GM08714 (cell line): ENCODE measurements at regions not wholly inside any gene's neighbourhood (a gene's known extent, or its start where the extent isn't known, plus 50 kb on each side); places are given as distances from the start of the nearest gene placed in this dataset.
A peak's percentile ranks its signal among the peaks of the same experiment; 100 is the strongest.
"Not testable (repeated sequence)": the region's sequence is repeated elsewhere in the genome, so short reads cannot be mapped to it uniquely, and the experiment has no call there.

ENCODE experiments used
- H3K4me3 ChIP-seq: fragments of 200-500 bp; sonication (Bioruptor generic); 2 replicates; pipeline ENCODE4 v1.5.1; 2014; ENCODE audit warnings: mild to moderate bottlenecking, low read length, inconsistent platforms
- ZNF274 ChIP-seq: IDR thresholded peaks from 2 replicates; pipeline ENCODE4 v1.6.1; 2012; ENCODE audit warnings: mild to moderate bottlenecking, low read depth, low read length

DNA sequence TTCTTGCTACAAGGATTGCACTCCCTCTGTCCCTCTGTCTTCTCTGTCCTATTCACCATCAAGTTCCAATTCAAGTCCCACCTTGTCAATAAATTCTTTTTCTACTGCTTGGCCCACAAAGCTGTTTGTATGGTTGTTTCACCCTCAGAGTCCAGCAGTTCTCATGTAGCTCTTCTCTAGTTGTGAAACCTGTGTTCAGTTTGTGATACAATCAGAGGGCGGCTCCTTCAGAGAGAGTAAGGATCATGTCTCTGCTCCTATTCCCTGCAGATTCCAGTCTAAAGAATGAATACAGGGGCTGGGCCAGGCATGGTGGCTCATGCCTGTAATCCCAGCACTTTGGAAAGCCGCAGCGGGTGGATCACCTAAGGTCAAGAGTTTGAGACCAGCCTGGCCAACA, 126.6 kb upstream of the BET1 start:
- no peak for TF ChIP-seq ZNF274
- no peak overlapping the region for H3K4me3 ChIP-seq

DNA sequence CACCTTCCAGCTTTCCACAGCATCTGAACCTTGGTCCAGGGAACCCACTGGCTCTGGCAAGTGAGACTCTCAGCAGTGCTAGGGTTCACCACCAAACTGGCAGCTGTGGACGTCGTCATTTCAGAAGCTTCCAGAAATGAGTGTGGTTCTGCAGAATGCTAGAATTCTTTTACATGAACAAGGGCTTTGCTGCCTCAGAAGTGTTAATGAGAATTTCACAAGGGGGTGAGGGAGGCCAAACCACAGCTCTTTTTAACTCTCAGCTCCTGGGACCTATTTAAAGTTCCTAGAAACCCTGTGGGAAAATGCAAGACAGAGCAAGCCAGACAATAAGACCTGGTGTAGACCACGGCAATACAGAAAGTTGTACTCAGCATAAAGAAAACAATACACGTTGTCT, 129.3 kb upstream of the BET1 start:
- TF ChIP-seq ZNF274: no peak
- H3K4me3 ChIP-seq: no peak overlapping the region

DNA sequence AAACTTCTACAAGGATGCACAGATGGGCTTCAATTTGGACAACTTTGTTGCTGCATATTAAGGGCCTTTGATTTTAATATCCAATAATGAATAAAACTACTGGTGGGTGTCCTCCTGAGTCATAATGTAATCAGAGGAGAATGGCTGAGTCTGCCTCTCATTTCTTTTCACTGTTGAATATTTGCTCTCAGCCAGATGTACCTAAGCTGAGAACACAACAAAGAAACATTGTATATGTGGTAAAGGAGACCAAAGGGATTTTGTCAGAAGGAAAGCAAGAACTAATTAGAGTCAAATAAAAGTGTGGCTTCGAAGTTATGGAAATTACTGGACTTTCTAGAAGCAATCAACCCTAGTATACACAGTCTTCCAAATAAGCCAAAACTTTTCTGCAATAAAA, 131.0 kb upstream of the BET1 start:
- no peak overlapping the region for H3K4me3 ChIP-seq

DNA sequence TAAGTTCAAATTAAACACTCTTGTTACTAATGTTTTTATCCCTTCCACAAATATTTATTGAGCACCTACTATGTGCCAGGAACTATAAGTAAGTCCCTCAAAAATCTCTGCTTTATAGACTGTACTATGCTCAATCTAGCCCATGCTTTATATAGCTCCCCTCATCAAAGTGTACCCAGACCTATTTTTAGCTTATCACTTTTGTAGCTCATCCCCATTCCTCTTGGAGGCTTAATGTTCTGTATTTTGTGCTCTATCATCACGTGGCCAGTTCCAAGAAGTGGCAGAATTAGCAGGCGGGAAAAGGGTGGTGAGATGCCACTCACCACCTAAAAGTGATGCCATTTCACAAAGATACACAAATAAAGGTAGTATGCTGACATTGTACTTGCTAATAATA, 138.1 kb upstream of the BET1 start:
- H3K4me3 ChIP-seq: no peak overlapping the region
- TF ChIP-seq ZNF274: no peak

More for the DNA sequence above, 131.0 kb upstream of the BET1 start:
- TF ChIP-seq ZNF274: no peak

DNA sequence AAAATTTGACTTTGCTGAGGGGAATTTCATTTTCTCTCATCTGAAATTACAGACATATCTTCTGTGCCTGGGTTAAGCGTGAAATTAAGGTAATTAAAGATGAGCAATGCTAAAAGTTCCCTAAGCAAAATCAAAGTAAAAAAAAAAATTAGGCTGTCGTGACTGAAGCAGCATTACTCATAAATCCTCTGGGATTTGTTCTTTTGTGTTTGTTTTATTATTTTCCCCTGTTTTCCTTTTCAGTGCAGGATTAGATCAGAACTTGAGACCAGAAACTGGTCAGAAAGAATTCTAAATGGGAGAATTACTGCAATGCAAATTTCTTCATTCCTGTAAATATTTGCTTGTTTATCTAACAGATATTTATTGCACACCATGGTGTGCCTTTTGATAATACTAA, 141.4 kb upstream of the BET1 start:
- H3K4me3 ChIP-seq: no peak overlapping the region
- TF ChIP-seq ZNF274: no peak

DNA sequence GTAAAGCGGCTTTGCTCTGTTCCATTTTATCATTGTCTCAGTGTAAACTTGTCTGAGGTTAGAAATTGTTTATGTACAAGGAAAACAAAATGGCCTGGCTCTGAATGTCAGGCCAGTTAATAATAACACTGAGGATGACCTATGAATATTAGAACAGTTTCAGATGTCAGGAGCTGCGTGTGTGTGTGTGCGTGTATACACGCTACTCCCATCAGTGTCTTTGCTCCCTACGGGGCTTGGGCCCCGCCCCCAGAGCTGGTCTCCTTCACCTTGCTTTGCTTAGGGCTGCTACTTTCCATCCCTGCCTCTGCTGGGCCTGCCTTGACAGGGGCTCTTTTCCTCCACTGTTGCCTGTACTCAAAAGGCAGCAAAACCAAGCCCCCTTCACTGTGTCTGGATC, 142.3 kb upstream of the BET1 start:
- no peak overlapping the region for H3K4me3 ChIP-seq
- no peak for TF ChIP-seq ZNF274

DNA sequence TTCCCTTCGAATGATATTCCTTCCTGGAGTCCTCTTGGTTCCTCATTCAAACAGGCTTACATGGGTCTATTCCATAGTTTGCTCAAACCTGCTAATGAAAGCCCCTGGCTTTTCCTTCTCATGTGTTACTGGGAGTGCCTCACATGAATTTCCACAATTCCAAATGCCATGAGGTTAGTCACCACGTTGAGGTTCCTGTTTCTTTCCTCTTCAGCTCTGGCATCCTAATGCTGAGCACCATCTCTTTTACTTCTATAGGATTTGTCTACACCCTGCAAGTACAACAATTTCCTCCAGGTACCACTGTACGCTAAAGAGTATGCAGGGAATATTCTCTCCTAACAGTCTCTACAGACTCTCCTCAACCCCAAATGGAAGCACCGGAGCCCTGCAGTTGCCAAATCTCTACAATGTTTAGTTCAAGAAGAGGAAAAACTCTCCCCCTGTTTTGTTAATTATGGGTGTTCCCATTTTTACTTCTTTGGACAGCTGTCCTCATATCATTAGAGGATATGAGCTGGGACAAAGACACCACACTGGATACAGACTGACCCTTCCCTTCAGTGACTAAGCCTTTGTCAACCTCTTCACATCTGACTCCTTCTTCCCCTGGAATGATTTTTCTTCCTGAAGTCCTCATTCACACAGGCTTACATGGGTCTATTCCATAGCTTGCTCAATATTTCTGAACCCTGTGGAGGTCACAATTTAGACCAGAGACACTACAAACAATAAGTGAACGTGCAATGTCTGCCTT, 145.8 kb upstream of the BET1 start:
- no peak overlapping the region for H3K4me3 ChIP-seq
- no peak for TF ChIP-seq ZNF274

DNA sequence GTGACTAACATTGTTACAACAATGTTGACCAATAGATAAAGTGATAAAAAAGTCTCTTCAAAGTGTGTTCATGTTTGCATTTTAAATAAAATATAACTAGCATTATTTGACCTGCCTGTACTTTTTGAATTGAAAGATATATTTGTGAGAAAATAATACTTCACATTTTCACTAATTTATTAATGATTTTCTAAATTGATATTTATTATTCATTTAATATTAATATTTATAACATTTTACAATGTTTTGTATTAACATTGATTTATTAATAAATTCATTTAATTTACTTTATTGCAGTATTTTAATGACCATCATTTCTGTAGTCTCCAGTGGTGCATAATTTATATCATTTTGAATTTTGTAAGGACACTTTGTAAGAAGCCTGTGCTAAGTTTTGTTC, 150.0 kb upstream of the BET1 start:
- H3K4me3 ChIP-seq: no peak overlapping the region
- TF ChIP-seq ZNF274: no peak

DNA sequence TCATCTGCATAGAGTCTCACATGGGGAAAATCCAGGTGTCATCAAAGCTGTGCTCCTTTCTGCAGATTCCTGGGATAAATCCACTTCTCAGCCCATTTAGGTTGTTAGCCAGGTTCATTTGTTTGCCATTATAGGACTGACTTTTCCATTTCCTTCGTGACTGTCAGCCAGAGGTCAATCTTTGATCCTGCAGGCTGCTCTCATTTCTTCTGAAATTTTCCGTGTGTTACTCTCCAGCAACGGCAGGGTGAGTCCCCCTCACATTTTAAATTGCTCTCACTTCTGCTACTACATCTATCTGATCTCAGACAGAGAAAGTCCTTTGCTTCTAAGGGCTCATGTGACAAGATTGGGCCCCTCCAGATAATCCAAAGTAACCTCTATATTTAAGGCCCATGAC, 150.7 kb upstream of the BET1 start:
- H3K4me3 ChIP-seq: no peak overlapping the region
- TF ChIP-seq ZNF274: no peak

DNA sequence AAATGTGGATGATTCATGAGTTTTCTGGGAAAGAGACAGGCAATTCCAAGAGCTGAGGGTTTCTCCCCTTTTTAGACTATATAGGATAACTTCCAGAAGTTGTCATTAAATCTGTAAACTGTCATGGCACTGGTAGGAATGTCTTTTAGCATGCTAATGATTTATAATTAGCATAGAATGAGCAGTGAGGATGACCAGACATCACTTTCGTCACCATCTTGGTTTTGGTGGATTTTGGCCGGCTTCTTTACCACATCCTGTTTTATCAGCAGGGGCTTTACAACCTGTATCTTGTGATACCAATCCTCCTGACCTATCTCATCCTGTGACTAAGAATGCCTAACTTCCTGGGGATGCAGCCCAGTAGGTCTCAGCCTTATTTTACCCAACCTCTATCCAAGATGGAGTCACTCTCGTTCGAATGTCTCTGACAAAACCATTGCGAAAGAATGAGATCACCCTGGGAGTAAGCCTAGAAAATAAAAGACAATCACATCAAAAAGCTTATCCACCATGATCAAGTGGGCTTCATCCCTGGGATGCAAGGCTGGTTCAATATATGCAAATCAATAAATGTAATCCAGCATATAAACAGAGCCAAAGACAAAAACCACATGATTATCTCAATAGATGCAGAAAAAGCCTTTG, 153.6 kb upstream of the BET1 start:
- not testable (repeated sequence) for H3K4me3 ChIP-seq

DNA sequence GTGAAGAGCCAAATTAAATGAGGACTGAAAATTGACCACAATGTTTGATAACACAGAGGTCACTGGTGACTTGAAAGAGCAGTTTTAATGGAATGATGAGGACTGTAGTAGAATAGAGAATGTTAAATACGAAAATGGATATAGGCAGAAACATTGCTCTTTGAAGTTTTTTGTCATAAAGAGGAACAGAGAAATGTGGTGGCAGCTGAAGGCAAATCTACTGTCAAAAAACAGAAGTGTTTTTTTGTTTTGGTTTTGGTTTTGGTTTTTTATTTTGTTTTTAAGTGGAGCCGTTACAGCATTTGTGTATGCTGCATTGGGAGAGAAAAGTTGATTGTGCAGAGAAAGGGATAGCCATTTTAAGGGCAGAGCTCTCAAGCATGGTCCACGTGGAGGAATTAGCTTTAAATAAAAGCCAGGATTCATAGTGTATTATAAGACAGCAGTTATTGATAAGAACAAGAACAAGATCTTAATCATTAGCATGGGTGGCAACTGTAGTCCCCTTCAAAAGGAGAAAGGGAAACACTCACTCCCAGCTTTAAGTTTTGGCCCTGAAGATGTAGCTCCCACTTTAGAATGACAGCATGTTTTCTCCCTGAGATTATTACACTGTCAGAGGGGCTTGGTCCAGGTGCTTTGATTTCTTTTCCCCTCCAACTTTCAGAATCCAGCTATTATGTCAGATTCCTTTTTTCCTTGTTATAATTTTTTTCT, 156.7 kb upstream of the BET1 start:
- no peak for TF ChIP-seq ZNF274
- H3K4me3 ChIP-seq: peak overlapping the region; percentile 45; the same call in 1 of the 2 replicates

DNA sequence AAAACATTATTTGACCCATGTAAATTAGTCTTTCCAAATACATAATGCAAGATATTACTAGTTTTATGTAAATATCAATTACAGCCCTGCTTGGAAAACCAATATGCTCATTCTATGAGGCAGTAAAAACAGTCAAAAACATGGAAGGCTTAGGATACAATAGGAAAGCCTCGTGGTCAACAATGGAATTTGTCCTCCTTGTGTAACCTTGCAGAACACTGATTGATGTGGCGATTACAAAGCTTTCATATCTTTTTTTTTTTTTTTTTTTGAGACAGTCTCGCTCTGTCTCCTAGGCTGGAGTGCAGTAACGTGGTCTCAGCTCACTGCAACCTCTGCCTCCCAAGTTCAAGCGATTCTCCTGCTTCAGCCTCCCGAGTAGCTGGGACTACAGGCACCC, 157.3 kb upstream of the BET1 start:
- no peak overlapping the region for H3K4me3 ChIP-seq
- TF ChIP-seq ZNF274: no peak

DNA sequence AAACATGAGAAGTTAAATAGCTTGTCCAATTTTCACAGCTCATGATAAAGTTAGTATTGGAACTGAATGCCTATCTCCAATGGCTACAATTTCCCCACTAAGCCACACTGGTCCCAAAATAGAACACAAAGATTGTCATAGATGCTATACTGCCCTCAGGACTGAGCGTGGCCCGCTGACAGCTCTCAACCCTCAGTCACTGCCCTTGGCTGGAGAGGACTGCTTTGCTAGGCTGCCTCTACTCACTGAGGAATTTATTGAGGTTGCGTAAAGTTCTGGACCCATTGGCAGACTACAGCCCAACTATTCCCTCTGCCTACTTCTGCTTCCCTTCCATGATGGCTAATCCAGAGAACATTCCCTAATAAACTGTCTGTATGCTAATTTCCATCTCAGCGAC, 165.5 kb upstream of the BET1 start:
- TF ChIP-seq ZNF274: no peak
- H3K4me3 ChIP-seq: no peak overlapping the region

DNA sequence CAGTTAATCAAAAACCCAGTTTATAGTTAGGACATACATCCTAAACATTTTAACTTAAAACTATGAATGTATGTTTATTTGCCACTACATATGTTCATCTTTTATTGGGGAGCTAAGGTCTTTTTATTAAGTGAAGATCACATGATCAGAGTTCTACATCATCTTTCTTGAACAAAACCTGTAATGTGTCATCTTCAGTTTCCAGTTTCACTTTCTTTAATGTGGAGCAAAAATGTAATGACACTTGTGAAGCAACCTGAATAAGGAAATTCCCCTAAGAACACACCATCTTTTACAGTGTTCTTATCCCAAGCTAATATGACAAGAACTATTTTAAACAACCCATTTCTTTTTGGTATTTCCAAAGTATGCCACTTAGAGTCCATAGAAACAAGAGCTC, 166.7 kb upstream of the BET1 start:
- H3K4me3 ChIP-seq: no peak overlapping the region
- no peak for TF ChIP-seq ZNF274

DNA sequence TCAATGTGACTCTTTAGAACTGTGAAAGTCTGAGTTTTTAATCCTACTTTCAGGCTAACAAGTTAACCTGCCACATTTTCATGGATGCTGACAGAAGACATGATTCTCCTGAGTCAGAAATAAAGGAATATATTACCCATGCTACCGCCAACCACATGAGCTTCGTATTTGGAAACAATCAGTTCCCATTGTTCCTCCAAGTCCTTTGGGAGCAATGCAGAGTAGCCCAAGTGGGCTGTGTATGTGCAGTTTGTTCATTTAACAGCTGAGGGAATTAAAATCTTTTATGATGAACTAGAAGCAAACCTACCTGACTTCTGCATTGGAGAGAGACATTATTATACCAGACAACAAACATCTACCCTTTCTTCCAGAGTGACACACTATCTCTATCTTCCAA, 169.3 kb upstream of the BET1 start:
- no peak for TF ChIP-seq ZNF274
- H3K4me3 ChIP-seq: no peak overlapping the region
